Tibial nerve (tissue), 4 donors: ENCODE measurements at regions not wholly inside any gene's neighbourhood (a gene's known extent, or its start where the extent isn't known, plus 50 kb on each side); places are given as distances from the start of the nearest gene placed in this dataset.

Experiments
- DNase-seq, 2 donors: peaks; one replicate each; pipeline ENCODE4 v3.0.0-alpha.2; 2019; ENCODE audit warnings: low spot score in 2 of 2
- H3K27ac ChIP-seq, 4 donors: fragments of 200-600 bp; sonication (generic) in 3 of 4; one replicate each; pipeline ENCODE4 v1.5.1; 2017 to 2019; ENCODE audit warnings: mild to moderate bottlenecking in 1 of 4
- H3K27me3 ChIP-seq, 2 donors: fragments of 200-600 bp; sonication (generic) in 1 of 2; one replicate each; pipeline versions ENCODE4 v1.5.1 to v1.6.0; 2017 to 2019
- H3K36me3 ChIP-seq, 3 donors: fragments of 200-600 bp; sonication (generic); one replicate each; pipeline ENCODE4 v1.5.1; 2018 to 2019
- H3K4me1 ChIP-seq, 4 donors: fragments of 200-600 bp; sonication (generic) in 3 of 4; one replicate each; pipeline ENCODE4 v1.5.1; 2017 to 2019
- H3K4me3 ChIP-seq, 4 donors: fragments of 200-600 bp; sonication (generic) in 3 of 4; one replicate each; pipeline ENCODE4 v1.5.1; 2017 to 2019; ENCODE audit warnings: mild to moderate bottlenecking in 1 of 4, moderate library complexity in 1 of 4
- H3K9me3 ChIP-seq, 4 donors: fragments of 200-600 bp; sonication (generic) in 3 of 4; one replicate each; pipeline ENCODE4 v1.5.1; 2017 to 2019
- EP300 ChIP-seq, 2 donors: sonication (generic); formaldehyde crosslinking; IDR thresholded peaks; one replicate each; pipeline ENCODE4 v1.6.1; 2017; ENCODE audit warnings: antibody characterized with exemption in 2 of 2, mild to moderate bottlenecking in 1 of 2
- POLR2A ChIP-seq, 2 donors: fragments of 450-650 bp; IDR thresholded peaks; one replicate each; pipeline ENCODE4 v1.6.1; 2017; ENCODE audit warnings: antibody characterized with exemption in 2 of 2, mild to moderate bottlenecking in 2 of 2, moderate library complexity in 2 of 2
- WGBS, 2 donors: methylation state at CpG; one replicate each; pipeline ENCODE4 v1.1.5; 2018; 5-methylcytosine and 5-hydroxymethylcytosine counted together
- TF ChIP-seq, protein P1 (sequence below), 5 experiments: fragments of 200-600 bp in 3 of 5; fragments of 450-650 bp in 2 of 5; sonication (generic) in 3 of 5; IDR thresholded peaks; one replicate each; pipeline ENCODE4 v1.5.1; 2016 to 2019; ENCODE audit warnings: antibody characterized with exemption in 5 of 5, mild to moderate bottlenecking in 3 of 5, moderate library complexity in 2 of 5

DNA sequence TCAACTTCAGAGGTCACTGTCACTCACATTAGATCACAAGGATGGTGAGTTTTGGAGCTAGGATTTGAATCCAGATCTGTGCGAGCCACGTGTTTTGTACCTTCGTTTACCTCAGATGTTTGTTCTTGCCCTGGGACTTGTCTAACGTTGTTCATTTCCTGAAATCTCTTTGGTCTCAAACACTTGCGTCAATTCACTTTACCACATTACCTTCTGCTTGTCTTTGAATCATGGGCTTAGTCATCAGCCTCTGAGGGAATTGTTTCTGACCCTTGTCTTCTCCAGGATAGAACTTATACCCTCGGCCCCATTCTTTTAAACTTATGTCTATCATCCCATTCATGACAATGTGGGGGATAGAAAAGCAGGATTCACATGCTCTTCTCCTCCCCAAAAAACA, 282.7 kb downstream of the DCDC2C start:
- peaks cover 0 to 7% (median 0%) of the 10 kb centered on the region in 4 donors for H3K9me3 ChIP-seq
- 83 to 85% methylated on average over 6 of the region's 6 CpGs for whole genome bisulfite sequencing, 2 donors
- H3K36me3 ChIP-seq = no peaks in the 10 kb centered on the region
- DNase-seq = no peak
- no peak overlapping the region for H3K27ac ChIP-seq
- no peaks in the 10 kb centered on the region for H3K27me3 ChIP-seq
- TF ChIP-seq, protein P1, sequence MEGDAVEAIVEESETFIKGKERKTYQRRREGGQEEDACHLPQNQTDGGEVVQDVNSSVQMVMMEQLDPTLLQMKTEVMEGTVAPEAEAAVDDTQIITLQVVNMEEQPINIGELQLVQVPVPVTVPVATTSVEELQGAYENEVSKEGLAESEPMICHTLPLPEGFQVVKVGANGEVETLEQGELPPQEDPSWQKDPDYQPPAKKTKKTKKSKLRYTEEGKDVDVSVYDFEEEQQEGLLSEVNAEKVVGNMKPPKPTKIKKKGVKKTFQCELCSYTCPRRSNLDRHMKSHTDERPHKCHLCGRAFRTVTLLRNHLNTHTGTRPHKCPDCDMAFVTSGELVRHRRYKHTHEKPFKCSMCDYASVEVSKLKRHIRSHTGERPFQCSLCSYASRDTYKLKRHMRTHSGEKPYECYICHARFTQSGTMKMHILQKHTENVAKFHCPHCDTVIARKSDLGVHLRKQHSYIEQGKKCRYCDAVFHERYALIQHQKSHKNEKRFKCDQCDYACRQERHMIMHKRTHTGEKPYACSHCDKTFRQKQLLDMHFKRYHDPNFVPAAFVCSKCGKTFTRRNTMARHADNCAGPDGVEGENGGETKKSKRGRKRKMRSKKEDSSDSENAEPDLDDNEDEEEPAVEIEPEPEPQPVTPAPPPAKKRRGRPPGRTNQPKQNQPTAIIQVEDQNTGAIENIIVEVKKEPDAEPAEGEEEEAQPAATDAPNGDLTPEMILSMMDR (IDR thresholded peaks at IDR 0.05) = no peak
- TF ChIP-seq POLR2A (IDR thresholded peaks at IDR 0.05) (no peak), EP300 (IDR thresholded peaks at IDR 0.05) (no peak)
- no peaks in the 10 kb centered on the region for H3K4me1 ChIP-seq
- no peak overlapping the region for H3K4me3 ChIP-seq

DNA sequence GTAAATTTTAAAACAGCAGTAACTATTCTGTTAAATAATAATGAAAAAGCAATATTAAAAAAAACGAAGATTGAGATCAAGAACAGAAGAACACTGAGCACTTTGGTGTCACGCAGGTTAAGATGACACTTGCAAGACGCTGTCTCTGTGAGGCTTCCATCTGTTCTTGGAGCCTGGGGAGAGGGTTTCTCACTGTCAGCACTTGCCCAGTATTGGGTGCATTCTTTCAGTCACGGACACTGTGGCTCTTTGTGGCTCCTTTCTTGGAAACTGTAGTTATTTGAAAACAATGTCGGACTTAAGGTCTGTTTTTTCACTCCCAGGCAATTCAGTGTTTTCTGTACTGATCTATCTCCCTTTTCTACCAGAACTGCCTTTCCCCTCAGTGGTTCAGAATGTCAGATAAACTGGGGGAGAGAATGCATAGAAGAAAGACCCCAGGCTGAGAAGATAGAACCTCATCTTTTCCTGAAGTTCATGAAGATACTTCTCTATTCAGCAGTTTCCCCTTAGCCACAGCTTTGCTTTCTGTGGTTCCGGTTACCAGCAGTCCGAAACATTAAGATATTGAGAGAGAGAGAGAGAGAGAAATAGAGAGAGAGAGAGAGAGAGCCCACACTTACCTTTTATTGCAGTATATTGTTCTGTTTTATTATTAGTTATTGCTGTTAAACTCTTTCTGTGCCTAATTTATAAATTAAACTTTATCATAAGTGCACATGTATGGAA, 283.3 kb downstream of the DCDC2C start:
- TF ChIP-seq EP300 (IDR thresholded peaks at IDR 0.05) (no peak), POLR2A (IDR thresholded peaks at IDR 0.05) (no peak)
- TF ChIP-seq, protein P1 (IDR thresholded peaks at IDR 0.05) = no peak
- Histone ChIP-seq H3K27me3 (no peaks in the 10 kb centered on the region), H3K4me3 (no peak overlapping the region), H3K27ac (no peak overlapping the region), H3K9me3 (peaks cover 0 to 7% (median 0%) of the 10 kb centered on the region in 4 donors), H3K4me1 (no peaks in the 10 kb centered on the region), H3K36me3 (no peaks in the 10 kb centered on the region)
- WGBS, 2 donors = 50 to 56% methylated on average over 7 of the region's 7 CpGs
- no peak for DNase-seq

DNA sequence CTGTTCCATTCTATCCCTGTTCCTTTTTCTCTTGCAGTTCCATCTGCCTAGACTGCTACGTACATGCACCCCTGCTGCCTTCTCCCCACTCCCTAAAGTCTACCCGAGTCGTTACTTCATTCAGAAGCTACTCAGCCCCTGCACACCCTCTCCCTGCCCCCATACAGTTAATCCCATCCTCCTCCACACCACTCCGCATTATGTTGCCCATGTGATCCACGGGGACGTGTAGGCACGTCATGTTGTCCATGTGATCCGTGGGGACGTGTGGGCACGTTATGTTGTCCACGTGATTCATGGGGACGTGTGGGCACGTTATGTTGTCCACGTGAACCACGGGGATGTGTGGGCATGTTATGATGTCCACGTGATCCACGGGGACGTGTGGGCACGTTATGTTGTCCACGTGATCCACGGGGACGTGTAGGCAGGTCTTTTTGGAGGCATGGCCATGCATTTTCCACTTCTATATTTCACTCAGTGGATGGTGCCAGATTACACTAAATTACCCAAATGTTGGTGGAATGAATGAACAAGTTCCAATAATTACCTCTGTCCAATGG, 299.5 kb downstream of the DCDC2C start:
- H3K4me3 ChIP-seq = no peak overlapping the region
- no peaks in the 10 kb centered on the region for H3K9me3 ChIP-seq
- no peaks in the 10 kb centered on the region for H3K27me3 ChIP-seq
- 88 to 90% methylated on average over 22 of the region's 22 CpGs for WGBS, 2 donors
- TF ChIP-seq EP300 (IDR thresholded peaks at IDR 0.05) = no peak
- no peak for DNase-seq
- no peaks in the 10 kb centered on the region for H3K36me3 ChIP-seq
- H3K27ac ChIP-seq = no peak overlapping the region
- no peaks in the 10 kb centered on the region for H3K4me1 ChIP-seq

DNA sequence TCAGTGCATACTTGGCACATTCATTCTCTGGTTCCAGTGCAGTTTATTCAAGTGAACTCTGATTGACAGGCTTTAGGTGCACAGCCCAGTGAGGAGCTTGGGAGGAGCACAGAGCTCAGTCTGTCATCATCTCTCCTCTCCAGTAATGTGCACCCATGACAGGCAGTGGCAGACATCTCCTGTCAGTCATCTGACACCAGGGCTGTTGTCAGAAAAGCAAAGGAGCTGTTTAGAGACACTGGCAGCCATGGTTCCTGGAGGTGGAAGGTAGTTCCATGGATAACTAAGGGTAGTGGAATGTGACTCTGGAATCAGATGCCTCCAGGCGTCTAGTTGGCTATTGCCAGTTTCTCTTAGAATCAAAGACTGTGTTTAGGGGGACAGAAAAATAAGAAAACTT, 308.8 kb downstream of the DCDC2C start:
- WGBS, 2 donors = 78 to 81% methylated on average over 1 of the region's 1 CpG
- Histone ChIP-seq H3K4me3 (no peak overlapping the region), H3K9me3 (peaks cover 0 to 16% (median 0%) of the 10 kb centered on the region in 4 donors), H3K27me3 (no peaks in the 10 kb centered on the region), H3K36me3 (no peaks in the 10 kb centered on the region), H3K4me1 (no peaks in the 10 kb centered on the region), H3K27ac (no peak overlapping the region)
- TF ChIP-seq POLR2A (IDR thresholded peaks at IDR 0.05) (no peak), EP300 (IDR thresholded peaks at IDR 0.05) (no peak)
- TF ChIP-seq, protein P1 (IDR thresholded peaks at IDR 0.05) = no peak
- no peak for DNase-seq

DNA sequence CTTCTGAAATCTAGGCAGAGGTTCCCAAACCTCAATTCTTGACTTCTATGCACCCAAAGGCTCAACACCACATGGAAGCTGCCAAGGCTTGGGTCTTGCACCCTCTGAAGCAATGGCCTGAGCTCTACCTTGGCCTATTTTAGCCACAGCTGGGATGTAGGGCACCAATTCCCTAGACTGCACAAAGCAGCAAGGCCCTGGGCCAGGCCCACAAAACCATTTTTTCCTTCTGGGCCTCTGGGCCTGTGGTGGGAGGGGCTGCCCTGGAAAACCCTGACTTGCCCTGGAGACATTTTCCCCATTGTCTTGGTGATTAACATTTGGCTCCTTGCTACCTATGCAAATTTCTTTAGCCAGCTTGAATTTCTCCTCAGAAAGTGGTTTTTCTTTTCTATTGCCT, 315.2 kb downstream of the DCDC2C start:
- H3K4me1 ChIP-seq = no peaks in the 10 kb centered on the region
- H3K9me3 ChIP-seq = peaks cover 0 to 26% (median 0%) of the 10 kb centered on the region in 4 donors
- H3K36me3 ChIP-seq = no peaks in the 10 kb centered on the region
- H3K4me3 ChIP-seq = no peak overlapping the region
- TF ChIP-seq POLR2A (IDR thresholded peaks at IDR 0.05) = no peak
- TF ChIP-seq, protein P1 (IDR thresholded peaks at IDR 0.05) = no peak
- no peak for TF ChIP-seq EP300 (IDR thresholded peaks at IDR 0.05)
- H3K27ac ChIP-seq = no peak overlapping the region
- H3K27me3 ChIP-seq = no peaks in the 10 kb centered on the region
- no peak for DNase-seq
